Left lung (tissue), 4 donors: ENCODE measurements at regions not wholly inside any gene's neighbourhood (a gene's known extent, or its start where the extent isn't known, plus 50 kb on each side); places are given as distances from the start of the nearest gene placed in this dataset.

Experiments used
- ATAC-seq: fragments of 200-7000 bp; cut with Tn5 transposase; one replicate; pipeline ENCODE4 v1.9.1; 2020; ENCODE audit warnings: moderate library complexity
- DNase-seq, 4 donors: peaks; one replicate each; pipeline ENCODE4 v3.0.0-alpha.2; 2013 to 2020
- H3K27ac ChIP-seq, 2 donors: fragments of 200-600 bp; sonication (generic) in 1 of 2; one replicate each; pipeline versions ENCODE4 v1.5.0 to v1.8.0; 2020 to 2021
- H3K27me3 ChIP-seq, 2 donors: fragments of 200-600 bp; sonication (generic) in 1 of 2; one replicate each; pipeline versions ENCODE4 v1.5.0 to v1.8.0; 2020 to 2021
- H3K36me3 ChIP-seq, 2 donors: fragments of 200-600 bp; sonication (generic) in 1 of 2; one replicate each; pipeline versions ENCODE4 v1.5.0 to v1.8.0; 2020 to 2021
- H3K4me1 ChIP-seq, 2 donors: fragments of 200-600 bp; one replicate each; pipeline ENCODE4 v1.8.0; 2021
- H3K4me3 ChIP-seq, 2 donors: fragments of 200-600 bp; sonication (generic) in 1 of 2; one replicate each; pipeline versions ENCODE4 v1.5.0 to v1.8.0; 2020 to 2021; ENCODE audit warnings: mild to moderate bottlenecking in 1 of 2
- H3K9me3 ChIP-seq, 2 donors: fragments of 200-600 bp; sonication (generic) in 1 of 2; one replicate each; pipeline versions ENCODE4 v1.5.0 to v1.8.0; 2020 to 2021
- intact Hi-C, 2 donors: fragments of 100-400 bp; cut with DNase I; formaldehyde crosslinking; loops; one replicate each; pipeline versions ENCODE4 v1.11.2 to v1.14.2; 2022
- TF ChIP-seq, protein P1 (sequence below), 2 donors: fragments of 200-600 bp; sonication (generic) in 1 of 2; IDR thresholded peaks; one replicate each; pipeline versions ENCODE4 v1.5.0 to v1.8.0; 2021; ENCODE audit warnings: antibody characterized with exemption in 2 of 2
- donor health status: DM: no; HTN: yes; CAD: no.
- donor health status: DM: no; HTN: no; CAD: no.

DNA sequence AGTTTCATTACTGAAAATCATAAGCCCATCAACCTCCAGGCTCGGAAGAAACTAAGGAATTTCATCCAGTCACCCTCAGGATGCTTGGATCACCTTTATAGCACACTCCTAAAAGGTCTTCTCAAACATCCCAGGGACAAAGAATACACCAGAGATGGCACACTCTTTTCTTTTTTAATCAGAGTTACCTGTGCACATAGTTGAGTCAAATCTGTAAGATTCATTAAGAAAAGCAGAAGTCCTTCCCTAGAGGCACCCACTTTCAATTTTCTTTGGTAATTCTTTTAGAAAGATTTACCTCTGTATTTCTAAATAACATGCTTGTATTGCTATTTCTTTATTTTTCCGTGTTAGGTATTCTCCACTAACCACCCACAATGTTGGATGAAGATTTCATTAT lies 50.6 kb upstream of the IL6 start:
- no peaks in the 10 kb centered on the region for H3K36me3 ChIP-seq
- H3K4me3 ChIP-seq, result no peak overlapping the region
- H3K4me1 ChIP-seq, result peaks cover 0 to 31% of the 10 kb centered on the region in 2 donors
- H3K27me3 ChIP-seq, result no peaks in the 10 kb centered on the region
- ATAC-seq (no peak), DNase-seq (no peak)
- H3K27ac ChIP-seq, result peak overlapping the region in 1 of 2 donors; percentile 13
- no peaks in the 10 kb centered on the region for H3K9me3 ChIP-seq
- intact Hi-C loops, result no loop called here
- TF ChIP-seq, protein P1, sequence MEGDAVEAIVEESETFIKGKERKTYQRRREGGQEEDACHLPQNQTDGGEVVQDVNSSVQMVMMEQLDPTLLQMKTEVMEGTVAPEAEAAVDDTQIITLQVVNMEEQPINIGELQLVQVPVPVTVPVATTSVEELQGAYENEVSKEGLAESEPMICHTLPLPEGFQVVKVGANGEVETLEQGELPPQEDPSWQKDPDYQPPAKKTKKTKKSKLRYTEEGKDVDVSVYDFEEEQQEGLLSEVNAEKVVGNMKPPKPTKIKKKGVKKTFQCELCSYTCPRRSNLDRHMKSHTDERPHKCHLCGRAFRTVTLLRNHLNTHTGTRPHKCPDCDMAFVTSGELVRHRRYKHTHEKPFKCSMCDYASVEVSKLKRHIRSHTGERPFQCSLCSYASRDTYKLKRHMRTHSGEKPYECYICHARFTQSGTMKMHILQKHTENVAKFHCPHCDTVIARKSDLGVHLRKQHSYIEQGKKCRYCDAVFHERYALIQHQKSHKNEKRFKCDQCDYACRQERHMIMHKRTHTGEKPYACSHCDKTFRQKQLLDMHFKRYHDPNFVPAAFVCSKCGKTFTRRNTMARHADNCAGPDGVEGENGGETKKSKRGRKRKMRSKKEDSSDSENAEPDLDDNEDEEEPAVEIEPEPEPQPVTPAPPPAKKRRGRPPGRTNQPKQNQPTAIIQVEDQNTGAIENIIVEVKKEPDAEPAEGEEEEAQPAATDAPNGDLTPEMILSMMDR (IDR thresholded peaks at IDR 0.05), result no peak

DNA sequence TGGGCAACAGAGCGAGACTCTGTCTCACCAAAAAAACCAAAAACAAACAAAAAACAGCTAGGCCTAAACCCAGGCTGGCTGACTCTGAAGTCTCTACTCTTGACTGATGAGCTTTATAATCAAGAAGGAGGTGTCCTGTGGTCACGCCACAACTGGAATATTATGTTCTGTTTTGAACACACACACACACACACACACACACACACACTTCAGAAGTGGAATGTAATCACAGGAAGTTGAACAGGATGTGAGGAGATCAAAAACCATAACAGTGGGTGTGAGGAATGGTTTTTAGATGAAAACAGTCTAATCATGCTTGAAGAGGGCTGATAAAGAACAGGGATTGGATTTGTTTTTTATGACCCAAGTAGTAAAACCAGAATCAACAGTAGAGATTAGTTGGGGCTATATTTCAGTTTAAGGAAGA lies 51.1 kb upstream of the IL6 start:
- DNase-seq (no peak), ATAC-seq (no peak)
- Histone ChIP-seq H3K9me3 (no peaks in the 10 kb centered on the region), H3K36me3 (no peaks in the 10 kb centered on the region), H3K27me3 (no peaks in the 10 kb centered on the region), H3K27ac (peak overlapping the region in 1 of 2 donors; percentile 13), H3K4me3 (no peak overlapping the region), H3K4me1 (peaks cover 0 to 31% of the 10 kb centered on the region in 2 donors)
- TF ChIP-seq, protein P1 (IDR thresholded peaks at IDR 0.05), result no peak
- intact Hi-C loops, result no loop called here

DNA sequence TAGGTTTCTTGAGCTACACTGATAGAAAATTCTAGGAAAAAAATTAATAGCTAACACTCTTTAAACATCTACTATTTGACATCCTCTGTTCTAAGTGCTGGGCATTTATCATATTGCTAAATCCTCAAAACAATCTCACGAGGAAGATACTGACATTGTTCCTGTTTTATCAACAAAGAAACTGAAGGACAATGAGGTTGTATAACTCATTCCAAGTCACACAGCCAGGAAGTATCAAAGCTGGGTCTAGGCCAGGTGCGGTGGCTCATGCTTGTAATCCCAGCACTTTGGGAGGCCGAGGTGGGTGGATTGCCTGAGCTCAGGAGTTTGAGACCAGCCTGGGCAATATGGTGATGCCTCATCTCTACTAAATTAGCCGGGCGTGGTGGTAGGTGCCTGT lies 51.6 kb upstream of the IL6 start:
- peaks cover 0 to 31% of the 10 kb centered on the region in 2 donors for H3K4me1 ChIP-seq
- DNase-seq (no peak), ATAC-seq (no peak)
- no peaks in the 10 kb centered on the region for H3K9me3 ChIP-seq
- intact Hi-C loops, result no loop called here
- TF ChIP-seq, protein P1 (IDR thresholded peaks at IDR 0.05), result no peak
- H3K4me3 ChIP-seq, result no peak overlapping the region
- peak overlapping the region in 1 of 2 donors; percentile 13 for H3K27ac ChIP-seq
- no peaks in the 10 kb centered on the region for H3K27me3 ChIP-seq
- H3K36me3 ChIP-seq, result no peaks in the 10 kb centered on the region

DNA sequence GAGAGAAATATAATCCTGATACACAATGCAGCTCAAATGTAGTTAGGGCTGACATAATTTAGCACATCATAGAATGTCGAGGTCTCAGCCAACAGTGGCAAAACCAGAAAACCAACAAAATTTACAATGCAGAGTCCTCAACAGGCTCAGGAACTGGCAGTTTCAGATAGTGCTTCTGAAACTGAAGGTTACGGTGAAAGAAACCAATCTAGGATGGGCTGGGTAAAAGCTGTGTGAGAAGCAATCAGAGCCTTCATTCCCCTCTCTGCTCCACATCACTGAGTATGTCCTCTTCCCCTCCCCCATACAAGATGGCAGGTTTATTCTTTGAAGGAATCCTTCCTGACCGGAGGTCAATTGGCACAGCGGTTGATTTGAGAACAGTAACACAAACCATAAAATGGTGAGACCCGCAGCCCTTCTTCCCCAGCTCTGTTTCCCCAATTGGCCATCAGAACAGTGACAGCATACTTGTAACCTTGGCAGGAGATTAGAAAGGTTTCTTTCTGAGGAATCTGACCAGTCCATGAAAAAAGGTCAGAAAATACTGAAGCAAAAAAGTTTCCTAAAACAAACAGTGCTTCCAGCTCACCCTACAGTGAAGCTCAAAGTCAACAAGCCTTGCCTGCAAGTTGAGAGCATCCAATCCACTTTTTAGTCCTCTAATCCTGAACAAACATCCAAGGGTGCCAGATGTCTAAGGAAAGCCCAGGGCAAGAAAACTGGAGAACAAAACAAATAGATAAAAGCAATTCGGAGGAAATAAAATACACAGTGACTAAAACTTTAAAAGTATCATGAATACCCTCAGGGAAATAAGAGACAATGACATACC lies 53.9 kb upstream of the IL6 start:
- no peak overlapping the region for H3K27ac ChIP-seq
- no peaks in the 10 kb centered on the region for H3K36me3 ChIP-seq
- DNase-seq, result no peak
- H3K9me3 ChIP-seq, result no peaks in the 10 kb centered on the region
- H3K27me3 ChIP-seq, result no peaks in the 10 kb centered on the region
- TF ChIP-seq, protein P1 (IDR thresholded peaks at IDR 0.05), result no peak
- H3K4me3 ChIP-seq, result no peak overlapping the region
- peaks cover 0 to 28% of the 10 kb centered on the region in 2 donors for H3K4me1 ChIP-seq
- ATAC-seq, result no peak
- intact Hi-C loops, result no loop called here

DNA sequence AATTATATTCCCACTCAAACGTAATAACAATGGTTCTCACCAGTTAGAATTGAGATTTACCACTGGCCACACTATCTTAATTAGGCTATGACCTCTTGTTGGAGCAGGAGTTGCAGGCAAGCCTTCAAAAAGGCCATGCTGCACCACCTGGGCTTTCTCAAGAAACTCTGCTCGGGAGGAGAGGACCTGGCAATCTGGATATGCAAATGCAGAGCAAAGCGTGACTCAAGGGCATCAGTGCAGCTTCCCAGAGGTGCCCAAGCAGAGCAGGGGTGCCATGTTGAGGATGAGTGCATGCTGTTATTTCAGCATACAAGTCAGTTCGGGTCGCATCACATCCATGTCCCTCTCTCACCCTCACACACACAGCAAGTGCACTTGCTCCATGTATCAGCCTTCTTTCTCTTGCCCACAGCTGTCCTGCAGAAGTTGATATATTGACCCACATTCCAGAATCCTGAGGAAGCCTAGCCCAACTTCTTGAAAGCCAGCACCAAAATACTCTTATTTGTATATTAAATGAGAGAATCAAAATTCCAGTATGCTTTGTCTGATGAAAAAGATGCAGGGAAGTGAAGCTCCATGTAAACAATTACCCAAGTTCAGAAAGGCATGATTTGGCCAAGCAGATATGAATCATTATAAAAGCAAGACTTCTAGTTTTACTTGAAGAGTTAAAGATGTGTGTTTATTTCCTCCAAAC lies 55.7 kb upstream of the IL6 start:
- Histone ChIP-seq H3K27ac (no peak overlapping the region), H3K9me3 (no peaks in the 10 kb centered on the region), H3K4me3 (no peak overlapping the region), H3K36me3 (no peaks in the 10 kb centered on the region), H3K4me1 (peaks cover 0 to 14% of the 10 kb centered on the region in 2 donors), H3K27me3 (no peaks in the 10 kb centered on the region)
- TF ChIP-seq, protein P1 (IDR thresholded peaks at IDR 0.05), result no peak
- no peak for DNase-seq
- ATAC-seq, result no peak
- intact Hi-C loops, result no loop called here
